ENCODE measurements at regions not wholly inside any gene's neighbourhood (a gene's known extent, or its start where the extent isn't known, plus 50 kb on each side); places are given as distances from the start of the nearest gene placed in this dataset.

DNA sequence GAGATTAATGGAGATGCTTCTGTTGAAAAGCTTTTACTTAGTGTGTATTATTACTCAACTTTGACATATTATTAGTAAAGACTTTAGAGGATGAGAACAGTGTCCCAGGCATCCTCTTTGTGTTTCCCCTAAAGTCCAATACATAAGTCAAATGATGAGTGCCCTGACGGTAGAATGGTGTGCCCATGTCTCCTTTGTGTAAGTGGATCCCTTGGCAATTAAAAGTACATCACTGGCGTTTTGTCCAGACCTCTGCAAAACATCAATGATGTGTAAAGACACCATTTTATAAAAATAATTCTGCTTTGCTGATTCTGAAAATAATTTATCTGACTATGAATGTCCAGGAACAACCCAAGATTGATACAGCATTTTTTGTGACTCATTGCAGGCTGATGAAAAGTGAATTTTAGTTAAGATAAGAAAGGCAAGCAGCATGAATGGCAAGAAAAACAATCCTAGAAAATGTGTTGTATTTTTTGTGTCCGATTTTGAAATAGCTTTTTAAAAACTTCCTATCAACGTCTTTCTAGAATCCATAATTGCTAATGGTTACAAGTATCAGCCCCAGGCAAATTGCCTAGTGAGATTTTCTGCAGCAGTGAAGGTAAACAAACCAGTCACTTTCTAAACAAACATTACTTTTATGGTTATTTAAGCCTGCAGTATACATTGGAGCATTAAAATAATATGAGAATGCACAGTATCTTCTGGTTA lies 251.5 kb downstream of the PTPRC start:
- Histone ChIP-seq H3K27ac (ENCODE audit: low read depth, low read length, poor library complexity, severe bottlenecking) (no peak overlapping the region), H3K79me2 (ENCODE audit: insufficient read depth, low read length) (peaks cover 98% of the 10 kb centered on the region), H3K4me1 (ENCODE audit: insufficient read depth, low read length, severe bottlenecking) (peaks cover 13% of the 10 kb centered on the region), H2AFZ (ENCODE audit: low read length) (no peak overlapping the region), H3K9me3 (ENCODE audit: low read length) (no peaks in the 10 kb centered on the region), H3K36me3 (ENCODE audit: insufficient read depth, low read length) (peaks cover 85% of the 10 kb centered on the region), H3F3A (ENCODE audit: insufficient read depth, low read length) (no peaks in the 10 kb centered on the region; the same call in none of the 2 replicates), H3K9me2 (ENCODE audit: low read depth, low read length) (no peaks in the 10 kb centered on the region), H3K9ac (ENCODE audit: low read length) (no peak overlapping the region), H3K4me3 (ENCODE audit: low read depth, low read length, poor library complexity, severe bottlenecking) (no peak overlapping the region), H4K20me1 (ENCODE audit: insufficient read depth, low read length) (no peaks in the 10 kb centered on the region), H3K4me2 (ENCODE audit: low read length) (no peak overlapping the region), H3K27me3 (ENCODE audit: insufficient read depth, low read length) (no peaks in the 10 kb centered on the region)
- TF ChIP-seq CTCF (IDR thresholded peaks at IDR 0.05; ENCODE audit: low read length) (no peak), EZH2 (IDR thresholded peaks at IDR 0.05; ENCODE audit: borderline replicate concordance, low read length) (no peak)

DNA sequence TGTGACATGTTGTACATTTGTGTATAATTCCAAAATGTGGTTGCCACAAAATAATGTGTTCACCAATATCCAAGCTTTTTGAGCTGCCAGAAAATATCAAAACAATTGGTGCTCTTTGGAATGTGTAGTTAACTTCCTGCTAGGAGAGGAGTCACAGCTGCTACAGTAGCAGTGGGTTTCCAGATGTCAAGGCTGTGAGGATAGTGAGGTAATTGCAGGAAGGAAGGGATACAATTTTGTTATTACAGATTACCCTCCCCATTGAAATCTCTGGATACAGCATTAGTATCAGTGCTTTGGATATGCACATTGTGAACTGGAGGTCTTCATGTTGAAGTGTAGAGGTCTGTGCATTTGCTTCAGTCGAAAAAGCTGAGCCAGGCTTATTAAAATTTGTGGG lies 253.2 kb downstream of the PTPRC start:
- no peak overlapping the region for H3K9ac ChIP-seq (ENCODE audit: low read length)
- H3K4me2 ChIP-seq (ENCODE audit: low read length) = no peak overlapping the region
- H3K4me3 ChIP-seq (ENCODE audit: low read depth, low read length, poor library complexity, severe bottlenecking) = no peak overlapping the region
- no peak overlapping the region for H2AFZ ChIP-seq (ENCODE audit: low read length)
- H3K9me3 ChIP-seq (ENCODE audit: low read length) = no peaks in the 10 kb centered on the region
- peaks cover 89% of the 10 kb centered on the region for H3K36me3 ChIP-seq (ENCODE audit: insufficient read depth, low read length)
- peaks cover 13% of the 10 kb centered on the region for H3K4me1 ChIP-seq (ENCODE audit: insufficient read depth, low read length, severe bottlenecking)
- H3K79me2 ChIP-seq (ENCODE audit: insufficient read depth, low read length) = peaks cover 98% of the 10 kb centered on the region
- H3K27me3 ChIP-seq (ENCODE audit: insufficient read depth, low read length) = no peaks in the 10 kb centered on the region
- no peaks in the 10 kb centered on the region; the same call in none of the 2 replicates for H3F3A ChIP-seq (ENCODE audit: insufficient read depth, low read length)
- H3K9me2 ChIP-seq (ENCODE audit: low read depth, low read length) = no peaks in the 10 kb centered on the region
- H3K27ac ChIP-seq (ENCODE audit: low read depth, low read length, poor library complexity, severe bottlenecking) = no peak overlapping the region
- H4K20me1 ChIP-seq (ENCODE audit: insufficient read depth, low read length) = no peaks in the 10 kb centered on the region
- TF ChIP-seq EZH2 (IDR thresholded peaks at IDR 0.05; ENCODE audit: borderline replicate concordance, low read length) (no peak), CTCF (IDR thresholded peaks at IDR 0.05; ENCODE audit: low read length) (no peak)

GRCh38 chr1:198893141-198893540 lies 254.3 kb downstream of the PTPRC start:
- Histone ChIP-seq H3K9me3 (ENCODE audit: low read length) (no peaks in the 10 kb centered on the region), H4K20me1 (ENCODE audit: insufficient read depth, low read length) (no peaks in the 10 kb centered on the region), H3K27me3 (ENCODE audit: insufficient read depth, low read length) (no peaks in the 10 kb centered on the region), H3K4me2 (ENCODE audit: low read length) (no peak overlapping the region), H3K9me2 (ENCODE audit: low read depth, low read length) (no peaks in the 10 kb centered on the region), H3K27ac (ENCODE audit: low read depth, low read length, poor library complexity, severe bottlenecking) (no peak overlapping the region), H3K36me3 (ENCODE audit: insufficient read depth, low read length) (peaks cover 95% of the 10 kb centered on the region), H3K4me1 (ENCODE audit: insufficient read depth, low read length, severe bottlenecking) (peaks cover 13% of the 10 kb centered on the region), H2AFZ (ENCODE audit: low read length) (no peak overlapping the region), H3K4me3 (ENCODE audit: low read depth, low read length, poor library complexity, severe bottlenecking) (no peak overlapping the region), H3K79me2 (ENCODE audit: insufficient read depth, low read length) (peaks cover 98% of the 10 kb centered on the region), H3F3A (ENCODE audit: insufficient read depth, low read length) (no peaks in the 10 kb centered on the region; the same call in none of the 2 replicates), H3K9ac (ENCODE audit: low read length) (no peak overlapping the region)
- no peak for TF ChIP-seq CTCF (IDR thresholded peaks at IDR 0.05; ENCODE audit: low read length)
- no peak for TF ChIP-seq EZH2 (IDR thresholded peaks at IDR 0.05; ENCODE audit: borderline replicate concordance, low read length)

Data from OCI-LY1 (cell line).